Tibial artery (tissue), 4 donors: ENCODE measurements at regions not wholly inside any gene's neighbourhood (a gene's known extent, or its start where the extent isn't known, plus 50 kb on each side); places are given as distances from the start of the nearest gene placed in this dataset.

ENCODE experiments used
- DNase-seq, 2 donors: peaks; one replicate each; pipeline ENCODE4 v3.0.0-alpha.2; 2019
- H3K27ac ChIP-seq, 2 donors: fragments of 200-600 bp; sonication (generic) in 1 of 2; 1 replicate in 1 of 2; 2 replicates in 1 of 2; pipeline ENCODE4 v1.5.1; 2018 to 2019; ENCODE audit warnings: mild to moderate bottlenecking in 1 of 2
- H3K27me3 ChIP-seq, 2 donors: fragments of 200-600 bp; sonication (generic) in 1 of 2; one replicate each; pipeline versions ENCODE4 v1.5.1 to v1.6.0; 2016 to 2019
- H3K36me3 ChIP-seq, 3 donors: fragments of 200-600 bp; sonication (generic) in 2 of 3; one replicate each; pipeline ENCODE4 v1.5.1; 2016 to 2019; ENCODE audit warnings: mild to moderate bottlenecking in 2 of 3
- H3K4me1 ChIP-seq, 4 donors: fragments of 200-600 bp; sonication (generic) in 2 of 4; 1 replicate in 3 of 4; 2 replicates in 1 of 4; pipeline ENCODE4 v1.5.1; 2016 to 2019
- H3K4me3 ChIP-seq, 2 donors: fragments of 200-600 bp; sonication (generic) in 1 of 2; 1 replicate in 1 of 2; 2 replicates in 1 of 2; pipeline ENCODE4 v1.5.1; 2018 to 2019; ENCODE audit warnings: mild to moderate bottlenecking in 2 of 2
- H3K9me3 ChIP-seq, 3 donors: fragments of 200-600 bp; sonication (generic) in 1 of 3; one replicate each; pipeline ENCODE4 v1.5.1; 2016 to 2019
- CTCF ChIP-seq, 2 experiments: fragments of 200-600 bp in 1 of 2; fragments of 450-650 bp in 1 of 2; IDR thresholded peaks; one replicate each; pipeline ENCODE4 v1.5.1; 2017 to 2019; ENCODE audit warnings: antibody characterized with exemption in 2 of 2, mild to moderate bottlenecking in 1 of 2, moderate library complexity in 1 of 2
- intact Hi-C: fragments of 100-400 bp; cut with DNase I; formaldehyde crosslinking; loops from one replicate; pipeline ENCODE4 v1.15.0; 2023; ENCODE audit warnings: low total_unique reads

DNA sequence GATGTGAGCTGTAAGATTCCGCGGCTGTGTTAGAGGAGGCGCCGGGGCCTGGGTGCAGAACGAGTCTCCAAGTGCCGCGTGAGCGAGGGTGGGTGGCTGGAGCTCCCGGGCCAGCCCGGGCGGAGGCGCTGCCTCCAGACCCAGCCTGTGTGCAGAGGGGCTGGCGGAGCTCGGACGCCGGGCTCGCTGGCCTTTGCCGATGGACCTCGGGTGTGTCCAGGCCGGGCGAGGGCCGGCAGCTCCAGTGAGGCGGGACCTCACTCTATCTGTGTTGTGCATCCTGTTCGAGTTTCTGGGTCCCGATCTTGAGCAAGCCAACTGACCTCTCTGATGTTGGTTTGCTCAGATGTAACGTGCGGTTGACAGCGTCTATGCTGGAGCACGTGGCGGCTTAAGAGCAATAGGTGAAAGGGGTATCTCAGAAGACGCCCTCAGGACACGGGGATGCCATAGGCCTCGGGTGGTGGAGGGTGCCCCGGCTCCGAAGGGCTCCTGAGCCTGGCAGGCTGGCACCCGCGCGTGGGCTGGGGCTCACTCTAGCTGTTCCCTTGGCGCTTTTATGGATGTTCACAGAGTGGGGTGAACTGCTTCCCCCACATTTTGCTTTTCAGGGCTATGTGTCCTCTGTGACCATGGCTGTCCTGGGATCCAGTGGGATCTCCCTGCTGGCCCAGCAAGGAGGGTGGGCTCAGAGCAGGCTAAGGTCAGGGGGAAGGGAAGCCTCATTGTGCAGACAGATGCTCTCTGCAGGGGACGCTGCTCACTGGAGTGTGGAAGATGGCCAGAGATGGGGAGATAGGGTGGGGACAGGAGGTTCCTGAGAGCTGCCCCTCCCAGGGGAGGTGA lies 69.8 kb downstream of the MRPL36 start:
- no peak for TF ChIP-seq CTCF (IDR thresholded peaks at IDR 0.05)
- Histone ChIP-seq H3K27me3 (peaks cover 0 to 12% of the 10 kb centered on the region in 2 donors), H3K9me3 (no peaks in the 10 kb centered on the region), H3K4me1 (no peaks in the 10 kb centered on the region), H3K4me3 (no peak overlapping the region), H3K36me3 (no peaks in the 10 kb centered on the region), H3K27ac (no peak overlapping the region)
- intact Hi-C loops: no loop called here
- DNase-seq: peak in 1 of 2 donors; percentile 46

DNA sequence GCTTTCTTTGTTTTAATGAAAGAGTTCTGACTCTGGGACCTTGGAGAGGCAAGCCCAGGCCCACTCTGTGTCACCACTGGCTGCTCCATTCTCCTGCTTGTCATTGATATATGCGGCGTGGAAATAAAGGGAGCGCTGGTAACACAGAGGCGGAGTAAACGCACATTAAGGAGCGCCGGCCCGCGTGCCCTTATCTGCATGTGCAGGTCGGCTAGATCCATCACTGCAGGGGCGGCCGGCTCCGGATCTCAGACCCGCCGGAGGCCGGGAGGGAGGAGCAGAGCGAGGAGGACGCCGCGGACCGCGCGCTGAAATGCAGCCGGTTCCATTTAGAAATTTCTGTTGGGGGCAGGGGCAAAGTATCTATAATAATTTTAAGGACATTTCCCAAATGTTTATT lies 70.8 kb downstream of the MRPL36 start:
- TF ChIP-seq CTCF (IDR thresholded peaks at IDR 0.05): no peak
- Histone ChIP-seq H3K27ac (no peak overlapping the region), H3K4me1 (no peaks in the 10 kb centered on the region), H3K27me3 (peaks cover 0 to 12% of the 10 kb centered on the region in 2 donors), H3K4me3 (no peak overlapping the region), H3K36me3 (no peaks in the 10 kb centered on the region), H3K9me3 (no peaks in the 10 kb centered on the region)
- DNase-seq: peak; percentile 17 to 39
- intact Hi-C loops: no loop called here

DNA sequence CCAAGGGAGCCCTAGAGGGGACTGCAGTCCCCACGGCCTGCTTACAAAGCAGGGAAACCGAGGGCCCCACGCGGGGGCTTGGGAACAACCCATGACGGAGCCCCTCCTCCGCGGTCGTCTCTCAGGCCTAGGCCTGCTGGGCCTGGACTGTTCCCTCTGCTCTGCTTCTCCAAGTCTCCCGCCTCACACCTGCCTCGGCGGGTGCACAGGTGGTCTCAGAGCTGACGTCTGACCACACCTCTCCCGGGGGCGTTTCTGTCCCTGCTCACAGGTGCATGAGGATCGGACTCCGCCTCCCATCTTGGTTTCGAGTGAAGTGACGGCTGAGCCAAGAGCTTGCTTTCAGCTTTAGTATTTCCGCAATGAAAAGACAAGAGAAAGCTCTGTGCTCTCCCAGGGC lies 72.1 kb downstream of the MRPL36 start:
- no peaks in the 10 kb centered on the region for H3K4me1 ChIP-seq
- no peaks in the 10 kb centered on the region for H3K36me3 ChIP-seq
- H3K9me3 ChIP-seq: no peaks in the 10 kb centered on the region
- peak; percentile 4 to 57 for DNase-seq
- H3K27ac ChIP-seq: no peak overlapping the region
- H3K27me3 ChIP-seq: peaks cover 0 to 9% of the 10 kb centered on the region in 2 donors
- no peak for TF ChIP-seq CTCF (IDR thresholded peaks at IDR 0.05)
- no peak overlapping the region for H3K4me3 ChIP-seq
- intact Hi-C loops: no loop called here

GRCh38 chr5:1726956-1727355 lies 72.7 kb downstream of the MRPL36 start:
- no peaks in the 10 kb centered on the region for H3K9me3 ChIP-seq
- TF ChIP-seq CTCF (IDR thresholded peaks at IDR 0.05): no peak
- peaks cover 0 to 9% of the 10 kb centered on the region in 2 donors for H3K27me3 ChIP-seq
- intact Hi-C loops: no loop called here
- no peaks in the 10 kb centered on the region for H3K36me3 ChIP-seq
- no peaks in the 10 kb centered on the region for H3K4me1 ChIP-seq
- peak; percentile 4 to 48 for DNase-seq
- no peak overlapping the region for H3K27ac ChIP-seq
- no peak overlapping the region for H3K4me3 ChIP-seq

DNA sequence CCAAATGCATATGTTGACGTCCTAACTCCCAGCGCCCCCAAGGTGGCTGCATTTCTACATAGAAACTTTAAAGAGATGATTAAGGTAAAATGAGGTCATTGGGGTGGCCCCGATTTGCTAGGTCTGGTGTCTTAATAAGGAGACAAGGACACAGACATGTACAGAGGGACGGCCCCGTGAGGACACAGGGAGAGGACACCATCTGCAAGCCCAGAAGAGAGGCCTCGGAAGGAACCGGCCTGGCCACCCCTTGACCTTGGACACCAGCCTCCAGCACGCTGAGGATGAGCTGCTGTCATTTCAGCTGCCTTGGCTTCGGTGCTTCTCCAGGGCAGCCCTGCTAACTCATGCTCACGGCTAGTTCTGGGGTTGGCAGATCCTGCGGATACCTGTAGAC lies 73.2 kb downstream of the MRPL36 start:
- TF ChIP-seq CTCF (IDR thresholded peaks at IDR 0.05): no peak
- intact Hi-C loops: no loop called here
- Histone ChIP-seq H3K4me1 (no peaks in the 10 kb centered on the region), H3K27me3 (peaks cover 0 to 9% of the 10 kb centered on the region in 2 donors), H3K36me3 (no peaks in the 10 kb centered on the region), H3K27ac (no peak overlapping the region), H3K4me3 (no peak overlapping the region), H3K9me3 (no peaks in the 10 kb centered on the region)
- peak in 1 of 2 donors; percentile 19 for DNase-seq
